H1 (cell line): ENCODE measurements at regions not wholly inside any gene's neighbourhood (a gene's known extent, or its start where the extent isn't known, plus 50 kb on each side); places are given as distances from the start of the nearest gene placed in this dataset.

Experiments used
- CTCF ChIA-PET: fragments of 300-600 bp; sonication (Branson Sonifier 250); formaldehyde crosslinking; loops from one replicate; lab custom pipeline; 2021; ENCODE audit not compliant: partially characterized antibody; lab: Charles Lee
- POLR2A ChIA-PET: fragments of 300-600 bp; sonication (Branson Sonifier 250); formaldehyde crosslinking; loops from one replicate; lab custom pipeline; 2021; ENCODE audit warnings: inconsistent platforms; ENCODE audit not compliant: partially characterized antibody; lab: Charles Lee
- DNase-seq, 2 experiments: peaks; one replicate each; pipeline versions ENCODE4 v3.0.0 to v3.0.0-alpha.2; 2010 to 2022; ENCODE audit warnings: low spot score in 2 of 2, low read depth in 1 of 2, mixed read lengths in 1 of 2
- FAIRE-seq: peaks from 2 replicates; lab custom pipeline; 2011; peaks lifted over from hg19 to GRCh38; lab: Jason Lieb, UNC
- H2AFZ ChIP-seq: 2 replicates; pipeline ENCODE4 v1.8.1; 2012; ENCODE audit warnings: low read length, inconsistent platforms
- H2AK5ac ChIP-seq: 2 replicates; pipeline ENCODE4 v1.6.1; 2013; ENCODE audit warnings: low read depth, low read length
- H2BK120ac ChIP-seq: replicated peaks from 2 replicates; pipeline ENCODE3; 2013; ENCODE audit warnings: low read depth, low read length, inconsistent platforms
- H2BK12ac ChIP-seq: 2 replicates; pipeline ENCODE4 v1.6.1; 2013; ENCODE audit warnings: low read depth, low read length
- H2BK15ac ChIP-seq: 2 replicates; pipeline ENCODE4 v1.6.1; 2013; ENCODE audit warnings: low read length
- H2BK20ac ChIP-seq: 2 replicates; pipeline ENCODE4 v1.6.1; 2013; ENCODE audit warnings: low read length
- H2BK5ac ChIP-seq: 2 replicates; pipeline ENCODE4 v1.6.1; 2013; ENCODE audit warnings: low read depth, low read length
- H3K14ac ChIP-seq: 2 replicates; pipeline ENCODE4 v1.6.1; 2013; ENCODE audit warnings: inconsistent platforms; ENCODE audit not compliant: insufficient read length
- H3K18ac ChIP-seq: 2 replicates; pipeline ENCODE4 v1.6.1; 2013; ENCODE audit warnings: low read length; ENCODE audit errors: extremely low read depth
- H3K23ac ChIP-seq: 2 replicates; pipeline ENCODE4 v1.6.1; 2013; ENCODE audit warnings: inconsistent platforms; ENCODE audit not compliant: insufficient read length
- H3K23me2 ChIP-seq: 2 replicates; pipeline ENCODE4 v1.6.1; 2013; ENCODE audit warnings: low read depth, low read length
- H3K27ac ChIP-seq: 2 replicates; pipeline ENCODE4 v1.6.1; 2011; ENCODE audit warnings: low read depth, low read length, inconsistent platforms
- H3K27me3 ChIP-seq, 4 experiments: replicated peaks in 1 of 4; 1 replicate in 1 of 4; 2 replicates in 3 of 4; pipeline versions ENCODE4 v1.6.1 to v1.8.1; 2011 to 2013; ENCODE audit warnings: low read length in 3 of 4, mild to moderate bottlenecking in 3 of 4, inconsistent platforms in 2 of 4, mixed read lengths in 2 of 4, moderate library complexity in 1 of 4; ENCODE audit not compliant: control insufficient read depth in 3 of 4, insufficient read depth in 3 of 4; ENCODE audit errors: extremely low read depth in 1 of 4
- H3K36me3 ChIP-seq, 4 experiments: 2 replicates each; pipeline versions ENCODE4 v1.6.1 to v1.8.1; 2011 to 2013; ENCODE audit warnings: mild to moderate bottlenecking in 4 of 4, low read length in 3 of 4, moderate library complexity in 2 of 4, control low read depth in 1 of 4, inconsistent platforms in 1 of 4; ENCODE audit not compliant: insufficient read depth in 4 of 4, control insufficient read depth in 2 of 4
- H3K4ac ChIP-seq: replicated peaks from 2 replicates; pipeline ENCODE3; 2013; ENCODE audit warnings: low read length, low read depth, mixed read lengths, inconsistent platforms; ENCODE audit not compliant: insufficient read length
- H3K4me1 ChIP-seq, 4 experiments: replicated peaks in 1 of 4; 1 replicate in 1 of 4; 2 replicates in 3 of 4; pipeline versions ENCODE4 v1.6.1 to v1.8.1; 2011 to 2013; ENCODE audit warnings: low read length in 3 of 4, inconsistent platforms in 2 of 4, mixed read lengths in 1 of 4; ENCODE audit not compliant: insufficient read depth in 4 of 4, control insufficient read depth in 3 of 4
- H3K4me2 ChIP-seq, 2 experiments: 2 replicates each; pipeline versions ENCODE4 v1.6.1 to v1.8.1; 2011 to 2013; ENCODE audit warnings: low read depth in 2 of 2, low read length in 2 of 2, control low read depth in 1 of 2, inconsistent platforms in 1 of 2, mild to moderate bottlenecking in 1 of 2; ENCODE audit not compliant: insufficient read depth in 1 of 2
- H3K4me3 ChIP-seq, 4 experiments: fragments of 200-600, 300-600 bp in 1 of 4; sonication (generic), shearing (Covaris generic), sonication (Bioruptor Twin) in 1 of 4; 2 replicates each; pipeline versions ENCODE4 v1.5.1 to v1.8.1; 2011 to 2016; ENCODE audit warnings: low read length in 4 of 4, low read depth in 3 of 4, control low read depth in 2 of 4, inconsistent platforms in 2 of 4, mild to moderate bottlenecking in 2 of 4, mixed read lengths in 1 of 4, moderate library complexity in 1 of 4; ENCODE audit not compliant: insufficient read depth in 2 of 4; ENCODE audit errors: extremely low read depth in 1 of 4
- H3K56ac ChIP-seq: replicated peaks from 2 replicates; pipeline ENCODE3; 2013; ENCODE audit warnings: low read depth, mild to moderate bottlenecking, mixed read lengths, low read length, inconsistent platforms; ENCODE audit not compliant: insufficient read length
- H3K79me1 ChIP-seq: 2 replicates; pipeline ENCODE4 v1.6.1; 2013; ENCODE audit warnings: low read depth, low read length, control low read depth
- H3K79me2 ChIP-seq, 2 experiments: 2 replicates each; pipeline versions ENCODE4 v1.6.1 to v1.8.1; 2012 to 2013; ENCODE audit warnings: low read length in 2 of 2, mild to moderate bottlenecking in 2 of 2, inconsistent platforms in 1 of 2; ENCODE audit not compliant: insufficient read depth in 2 of 2, control insufficient read depth in 1 of 2
- H3K9ac ChIP-seq, 4 experiments: replicated peaks in 1 of 4; 1 replicate in 1 of 4; 2 replicates in 3 of 4; pipeline versions ENCODE4 v1.6.1 to v1.8.1; 2011 to 2013; ENCODE audit warnings: low read depth in 3 of 4, low read length in 3 of 4, control low read depth in 2 of 4, mild to moderate bottlenecking in 2 of 4, moderate library complexity in 2 of 4, inconsistent platforms in 1 of 4; ENCODE audit errors: extremely low read depth in 1 of 4
- H3K9me3 ChIP-seq, 2 experiments: 2 replicates each; pipeline versions ENCODE4 v1.6.1 to v1.8.1; 2012 to 2013; ENCODE audit warnings: mild to moderate bottlenecking in 2 of 2, moderate library complexity in 2 of 2, control low read depth in 1 of 2, inconsistent platforms in 1 of 2, low read depth in 1 of 2, low read length in 1 of 2, mixed read lengths in 1 of 2; ENCODE audit not compliant: insufficient read depth in 2 of 2
- H4K20me1 ChIP-seq, 2 experiments: replicated peaks in 1 of 2; 2 replicates each; pipeline versions ENCODE3 to v1.8.1; 2011 to 2013; ENCODE audit warnings: inconsistent platforms in 2 of 2, low read length in 2 of 2, mild to moderate bottlenecking in 1 of 2; ENCODE audit not compliant: insufficient read depth in 2 of 2, control insufficient read depth in 1 of 2
- H4K5ac ChIP-seq: 2 replicates; pipeline ENCODE4 v1.6.1; 2013; ENCODE audit warnings: low read length, low read depth, mixed read lengths, inconsistent platforms; ENCODE audit not compliant: insufficient read length
- H4K8ac ChIP-seq: 2 replicates; pipeline ENCODE4 v1.8.0; 2013; ENCODE audit warnings: mild to moderate bottlenecking, moderate library complexity, low read length, inconsistent platforms; ENCODE audit not compliant: insufficient read depth; ENCODE audit errors: extremely low read depth
- H4K91ac ChIP-seq: replicated peaks from 2 replicates; pipeline ENCODE3; 2013; ENCODE audit warnings: low read length, mixed read lengths, inconsistent platforms; ENCODE audit not compliant: insufficient read length
- E2F6 ChIP-seq: IDR thresholded peaks from 2 replicates; pipeline ENCODE4 v1.6.1; 2012; ENCODE audit warnings: inconsistent platforms
- EZH2 ChIP-seq: fragments of 200-600 bp; sonication (generic); IDR thresholded peaks from 2 replicates; pipeline ENCODE4 v1.7.1; 2012; ENCODE audit warnings: low read depth, mild to moderate bottlenecking, moderate library complexity, low read length, inconsistent platforms; ENCODE audit not compliant: severe bottlenecking
- SIRT6 ChIP-seq: IDR thresholded peaks from one replicate; pipeline ENCODE4 v1.7.1; 2012; ENCODE audit warnings: low read length, inconsistent platforms
- WGBS, 2 experiments: shearing (Covaris generic) in 1 of 2; methylation state at CpG; one replicate each; pipeline versions ENCODE4 v1.1.6 to v1.1.7; 2013 to 2015; ENCODE audit warnings: low lambda C conversion rate in 2 of 2, mixed read lengths in 2 of 2, inconsistent platforms in 1 of 2, low coverage in 1 of 2, missing lambda C conversion rate in 1 of 2; ENCODE audit not compliant: insufficient replicate concordance in 2 of 2, insufficient coverage in 1 of 2, insufficient read length in 1 of 2; ENCODE audit errors: extremely low coverage in 1 of 2, missing lambda C conversion rate in 1 of 2; 5-methylcytosine and 5-hydroxymethylcytosine counted together

GRCh38 chr1:9434247-9435152 lies 104.8 kb upstream of the SLC25A33 start:
- no peaks in the 10 kb centered on the region for H3K9me3 ChIP-seq
- H3K4ac ChIP-seq, result no peak overlapping the region
- H2BK5ac ChIP-seq, result no peak overlapping the region
- H4K20me1 ChIP-seq, result no peaks in the 10 kb centered on the region
- H4K91ac ChIP-seq, result no peak overlapping the region
- H3K27me3 ChIP-seq, result no peaks in the 10 kb centered on the region
- H2BK20ac ChIP-seq, result no peak overlapping the region
- no peak overlapping the region for H4K8ac ChIP-seq
- no peak overlapping the region for H2AK5ac ChIP-seq
- H3K56ac ChIP-seq, result no peak overlapping the region
- no peaks in the 10 kb centered on the region for H3K79me2 ChIP-seq
- H3K36me3 ChIP-seq, result no peaks in the 10 kb centered on the region
- no peak overlapping the region for H2BK120ac ChIP-seq
- no peak for DNase-seq
- H3K4me1 ChIP-seq, result peaks cover 0 to 8% (median 2%) of the 10 kb centered on the region in 4 experiments; a peak in 4 of 7 replicates
- no peaks in the 10 kb centered on the region for H3K79me1 ChIP-seq
- ChIA-PET POLR2A (no interaction called here), CTCF (interaction anchor here (0.8 to 3.0 kb wide), 11 partner anchors 11 to 155 kb away, joined by 3 to 15 read pairs (median 4); no protein-coding TSS in a partner anchor)
- H2BK15ac ChIP-seq, result no peak overlapping the region
- H3K23me2 ChIP-seq, result no peaks in the 10 kb centered on the region; the same call in 1 of the 2 replicates
- H4K5ac ChIP-seq, result no peak overlapping the region
- no peak overlapping the region for H3K27ac ChIP-seq
- no peak overlapping the region for H3K4me2 ChIP-seq
- no peak overlapping the region for H3K18ac ChIP-seq
- H2AFZ ChIP-seq, result no peak overlapping the region
- no peak for FAIRE-seq
- H3K9ac ChIP-seq, result no peak overlapping the region
- H3K23ac ChIP-seq, result no peak overlapping the region
- H2BK12ac ChIP-seq, result no peak overlapping the region
- H3K14ac ChIP-seq, result no peak overlapping the region
- no peak overlapping the region for H3K4me3 ChIP-seq
- WGBS, 2 experiments, result 84% methylated on average over 11 of the region's 11 CpGs; no CpG with 5 or more reads in 1 of the 2 experiments
- no peak for TF ChIP-seq SIRT6
- no peak for TF ChIP-seq E2F6
- no peak for TF ChIP-seq EZH2
